GM12864 (cell line): ENCODE measurements at regions not wholly inside any gene's neighbourhood (a gene's known extent, or its start where the extent isn't known, plus 50 kb on each side); places are given as distances from the start of the nearest gene placed in this dataset.

Experiments
- DNase-seq: peaks from one replicate; pipeline ENCODE4 v3.0.0-alpha.2; 2011; ENCODE audit warnings: low read depth
- H3K4me3 ChIP-seq: 2 replicates; pipeline ENCODE4 v1.5.1; 2011; ENCODE audit warnings: mild to moderate bottlenecking, low read depth, low read length, control low read depth
- CTCF ChIP-seq: IDR thresholded peaks from 2 replicates; pipeline ENCODE4 v1.5.1; 2011; ENCODE audit warnings: low read depth, mild to moderate bottlenecking, moderate library complexity, low read length, control low read depth, inconsistent platforms; ENCODE audit errors: missing control alignments

- DNase-seq: no peak
- H3K4me3 ChIP-seq: no peak overlapping the region
- no peak for TF ChIP-seq CTCF
Measured at GRCh38 chr5:52441768-52442167, 345.9 kb upstream of the ITGA1 start.

- no peak for DNase-seq
- TF ChIP-seq CTCF: no peak
- no peak overlapping the region for H3K4me3 ChIP-seq
Measured at GRCh38 chr5:52443187-52443586, 344.5 kb upstream of the ITGA1 start.

GRCh38 chr5:52448111-52448510 lies 339.6 kb upstream of the ITGA1 start:
- no peak overlapping the region for H3K4me3 ChIP-seq
- DNase-seq: no peak

GRCh38 chr5:52449516-52449915 lies 338.2 kb upstream of the ITGA1 start:
- DNase-seq: no peak
- H3K4me3 ChIP-seq: no peak overlapping the region
- no peak for TF ChIP-seq CTCF

More at GRCh38 chr5:52448111-52448510, 339.6 kb upstream of the ITGA1 start:
- TF ChIP-seq CTCF: no peak

- DNase-seq: no peak
- no peak for TF ChIP-seq CTCF
- H3K4me3 ChIP-seq: no peak overlapping the region
Measured at GRCh38 chr5:52452098-52452497, 335.6 kb upstream of the ITGA1 start.

- no peak overlapping the region for H3K4me3 ChIP-seq
- DNase-seq: no peak
- no peak for TF ChIP-seq CTCF
Measured at GRCh38 chr5:52453176-52453575, 334.5 kb upstream of the ITGA1 start.

- no peak for TF ChIP-seq CTCF
- H3K4me3 ChIP-seq: no peak overlapping the region
Measured at GRCh38 chr5:52455920-52456319, 331.8 kb upstream of the ITGA1 start.

More at GRCh38 chr5:52455920-52456319, 331.8 kb upstream of the ITGA1 start:
- no peak for DNase-seq
